SU-DHL-6 (cell line): ENCODE measurements at regions not wholly inside any gene's neighbourhood (a gene's known extent, or its start where the extent isn't known, plus 50 kb on each side); places are given as distances from the start of the nearest gene placed in this dataset.

Source experiments
- H2AFZ ChIP-seq: fragments of 200-600 bp; sonication (generic); 2 replicates; pipeline ENCODE4 v1.6.1; 2014; ENCODE audit warnings: low read depth, mild to moderate bottlenecking, moderate library complexity, mixed read lengths, antibody characterized with exemption, low read length; ENCODE audit not compliant: severe bottlenecking
- H3F3A ChIP-seq: fragments of 200-600 bp; shearing (Covaris generic); 2 replicates; pipeline ENCODE4 v1.6.0; 2016; ENCODE audit warnings: antibody characterized with exemption, mild to moderate bottlenecking; ENCODE audit not compliant: insufficient read depth
- H3K27ac ChIP-seq: fragments of 200-600 bp; sonication (generic); 2 replicates; pipeline ENCODE4 v1.5.1; 2016; ENCODE audit warnings: low read depth, mild to moderate bottlenecking, low read length, moderate library complexity, mixed read lengths
- H3K27me3 ChIP-seq: fragments of 200-600 bp; sonication (generic), shearing (Covaris generic); 2 replicates; pipeline ENCODE4 v1.6.0; 2014; ENCODE audit warnings: mild to moderate bottlenecking, low read length
- H3K36me3 ChIP-seq: fragments of 200-600 bp; sonication (generic); 2 replicates; pipeline ENCODE4 v1.6.1; 2014; ENCODE audit warnings: mild to moderate bottlenecking, low read length, mixed read lengths
- H3K4me2 ChIP-seq: fragments of 300-600, 200-600 bp; shearing (Covaris generic), sonication (generic); 2 replicates; pipeline ENCODE4 v1.6.0; 2014; ENCODE audit warnings: low read length, low read depth, mild to moderate bottlenecking; ENCODE audit not compliant: poor library complexity, severe bottlenecking
- H3K4me3 ChIP-seq: fragments of 200-600 bp; sonication (generic); 2 replicates; pipeline ENCODE4 v1.5.1; 2014; ENCODE audit warnings: antibody characterized with exemption, low read length, mild to moderate bottlenecking, mixed read lengths; ENCODE audit not compliant: insufficient read depth, poor library complexity, severe bottlenecking
- H3K79me2 ChIP-seq: fragments of 200-600 bp; sonication (generic); 2 replicates; pipeline ENCODE4 v1.6.1; 2014; ENCODE audit warnings: mild to moderate bottlenecking, low read length, moderate library complexity; ENCODE audit not compliant: insufficient read depth
- H3K9ac ChIP-seq: fragments of 200-600 bp; sonication (generic); 2 replicates; pipeline ENCODE4 v1.7.0; 2014; ENCODE audit warnings: mild to moderate bottlenecking, low read length
- H3K9me2 ChIP-seq: fragments of 200-600 bp; sonication (generic); replicated peaks from 2 replicates; pipeline ENCODE4 v1.6.1; 2014; ENCODE audit warnings: low read length; ENCODE audit not compliant: insufficient read depth
- H3K9me3 ChIP-seq: fragments of 200-600 bp; sonication (generic); 2 replicates; pipeline ENCODE4 v1.6.1; 2014; ENCODE audit warnings: low read length, mixed read lengths; ENCODE audit not compliant: insufficient read depth
- H4K20me1 ChIP-seq: fragments of 200-600 bp; sonication (generic); 2 replicates; pipeline ENCODE4 v1.6.1; 2014; ENCODE audit warnings: low read depth, mild to moderate bottlenecking, antibody characterized with exemption, low read length, moderate library complexity, mixed read lengths
- EZH2phosphoT487 ChIP-seq: fragments of 200-600 bp; sonication (generic), shearing (Covaris generic); conservative IDR thresholded peaks from 2 replicates; pipeline ENCODE4 v1.6.1; 2018; ENCODE audit warnings: mild to moderate bottlenecking, antibody characterized with exemption, low read length, moderate library complexity, mixed read lengths
- TF ChIP-seq, protein P1 (sequence below): fragments of 200-600 bp; sonication (generic); IDR thresholded peaks from one replicate; pipeline ENCODE4 v1.5.1; 2017; ENCODE audit warnings: antibody characterized with exemption, mild to moderate bottlenecking, low read length, moderate library complexity; ENCODE audit not compliant: insufficient read depth, poor library complexity, severe bottlenecking

DNA sequence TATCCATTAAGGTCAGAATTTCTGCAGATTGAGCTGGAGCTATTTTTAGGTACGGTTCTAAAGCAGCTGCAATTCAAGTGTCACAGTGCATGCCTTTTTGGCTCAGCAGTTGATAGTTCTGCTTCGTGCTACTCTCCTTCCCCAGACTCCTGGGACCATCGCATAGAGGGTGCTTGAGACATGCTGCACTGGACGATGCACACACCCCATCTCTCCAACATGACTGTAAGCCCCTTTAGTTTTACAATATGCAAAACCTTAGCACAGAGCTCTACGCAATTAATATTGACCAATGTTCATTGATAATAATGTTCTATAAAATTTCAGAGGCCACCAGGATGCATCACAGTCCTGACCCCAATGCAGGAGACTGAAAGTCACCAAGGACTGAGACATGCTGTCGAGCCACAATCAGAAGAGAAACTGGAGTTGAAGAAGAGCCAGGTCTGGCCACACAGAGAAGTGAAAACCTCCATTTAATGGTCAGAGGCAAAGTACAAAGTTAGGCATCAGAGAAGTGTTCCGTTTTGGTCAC, 120.9 kb upstream of the ZC3H12C start:
- H2AFZ ChIP-seq: no peak overlapping the region
- no peaks in the 10 kb centered on the region for H3K36me3 ChIP-seq
- no peaks in the 10 kb centered on the region for H3K27me3 ChIP-seq
- no peak overlapping the region for H3K27ac ChIP-seq
- no peaks in the 10 kb centered on the region for H3K9me3 ChIP-seq
- no peaks in the 10 kb centered on the region for H3F3A ChIP-seq
- no peaks in the 10 kb centered on the region for H4K20me1 ChIP-seq
- no peak overlapping the region for H3K4me2 ChIP-seq
- H3K9ac ChIP-seq: no peak overlapping the region
- no peaks in the 10 kb centered on the region for H3K9me2 ChIP-seq
- no peaks in the 10 kb centered on the region for H3K79me2 ChIP-seq
- TF ChIP-seq EZH2phosphoT487: no peak
- H3K4me3 ChIP-seq: no peak overlapping the region

DNA sequence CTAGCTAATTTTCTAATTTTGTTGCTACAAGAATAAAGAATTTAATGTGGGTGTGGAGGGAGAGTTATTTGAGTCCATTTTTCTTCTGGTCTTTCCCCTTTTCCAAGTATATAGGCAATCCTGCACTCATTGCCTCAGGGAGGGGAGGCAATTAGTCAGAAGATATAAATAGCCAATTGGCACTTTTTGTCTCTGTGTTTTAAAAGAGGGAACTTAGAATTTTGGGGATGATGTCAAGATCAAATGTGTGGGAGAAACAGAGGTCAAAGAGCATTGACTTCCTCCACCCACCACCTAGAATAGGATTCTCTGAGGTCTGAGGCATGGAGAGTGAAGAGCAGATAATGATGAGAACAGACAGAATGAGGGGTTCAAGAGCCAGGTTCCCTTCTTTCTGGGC, 120.3 kb upstream of the ZC3H12C start:
- H3K4me3 ChIP-seq: no peak overlapping the region
- no peak overlapping the region for H3K4me2 ChIP-seq
- no peak overlapping the region for H3K9ac ChIP-seq
- no peak overlapping the region for H2AFZ ChIP-seq
- H3K27ac ChIP-seq: no peak overlapping the region
- no peaks in the 10 kb centered on the region for H3K9me2 ChIP-seq
- no peaks in the 10 kb centered on the region for H3K36me3 ChIP-seq
- no peaks in the 10 kb centered on the region for H3K79me2 ChIP-seq
- no peaks in the 10 kb centered on the region for H4K20me1 ChIP-seq
- H3K9me3 ChIP-seq: no peaks in the 10 kb centered on the region
- no peaks in the 10 kb centered on the region for H3F3A ChIP-seq
- H3K27me3 ChIP-seq: no peaks in the 10 kb centered on the region
- TF ChIP-seq EZH2phosphoT487: no peak
- TF ChIP-seq, protein P1, sequence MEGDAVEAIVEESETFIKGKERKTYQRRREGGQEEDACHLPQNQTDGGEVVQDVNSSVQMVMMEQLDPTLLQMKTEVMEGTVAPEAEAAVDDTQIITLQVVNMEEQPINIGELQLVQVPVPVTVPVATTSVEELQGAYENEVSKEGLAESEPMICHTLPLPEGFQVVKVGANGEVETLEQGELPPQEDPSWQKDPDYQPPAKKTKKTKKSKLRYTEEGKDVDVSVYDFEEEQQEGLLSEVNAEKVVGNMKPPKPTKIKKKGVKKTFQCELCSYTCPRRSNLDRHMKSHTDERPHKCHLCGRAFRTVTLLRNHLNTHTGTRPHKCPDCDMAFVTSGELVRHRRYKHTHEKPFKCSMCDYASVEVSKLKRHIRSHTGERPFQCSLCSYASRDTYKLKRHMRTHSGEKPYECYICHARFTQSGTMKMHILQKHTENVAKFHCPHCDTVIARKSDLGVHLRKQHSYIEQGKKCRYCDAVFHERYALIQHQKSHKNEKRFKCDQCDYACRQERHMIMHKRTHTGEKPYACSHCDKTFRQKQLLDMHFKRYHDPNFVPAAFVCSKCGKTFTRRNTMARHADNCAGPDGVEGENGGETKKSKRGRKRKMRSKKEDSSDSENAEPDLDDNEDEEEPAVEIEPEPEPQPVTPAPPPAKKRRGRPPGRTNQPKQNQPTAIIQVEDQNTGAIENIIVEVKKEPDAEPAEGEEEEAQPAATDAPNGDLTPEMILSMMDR: no peak

DNA sequence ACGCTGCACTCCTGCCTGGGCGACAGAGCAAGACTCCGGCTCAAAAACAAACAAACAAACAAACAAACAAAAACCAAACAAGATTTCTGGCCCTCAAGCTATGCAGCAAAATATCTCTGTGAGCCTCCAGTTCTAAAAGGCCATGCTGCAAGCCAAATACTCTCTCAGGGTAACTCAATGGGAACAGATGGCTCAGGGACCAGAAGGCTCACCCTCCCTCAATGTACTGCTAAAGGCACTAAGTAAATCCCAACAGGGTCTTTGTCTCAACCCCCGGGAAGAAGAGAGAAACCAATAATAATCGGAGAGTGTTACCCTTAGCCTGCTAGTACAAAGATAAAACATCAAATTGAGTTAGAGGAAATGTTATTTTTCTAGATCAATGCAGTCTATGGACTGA, 119.7 kb upstream of the ZC3H12C start:
- no peak overlapping the region for H3K9ac ChIP-seq
- H3K79me2 ChIP-seq: no peaks in the 10 kb centered on the region
- H4K20me1 ChIP-seq: no peaks in the 10 kb centered on the region
- no peak overlapping the region for H3K27ac ChIP-seq
- no peaks in the 10 kb centered on the region for H3K9me3 ChIP-seq
- H3K27me3 ChIP-seq: no peaks in the 10 kb centered on the region
- H3K36me3 ChIP-seq: no peaks in the 10 kb centered on the region
- H3F3A ChIP-seq: no peaks in the 10 kb centered on the region
- no peaks in the 10 kb centered on the region for H3K9me2 ChIP-seq
- TF ChIP-seq EZH2phosphoT487: no peak
- TF ChIP-seq, protein P1: no peak
- no peak overlapping the region for H2AFZ ChIP-seq
- H3K4me3 ChIP-seq: no peak overlapping the region
- H3K4me2 ChIP-seq: no peak overlapping the region

DNA sequence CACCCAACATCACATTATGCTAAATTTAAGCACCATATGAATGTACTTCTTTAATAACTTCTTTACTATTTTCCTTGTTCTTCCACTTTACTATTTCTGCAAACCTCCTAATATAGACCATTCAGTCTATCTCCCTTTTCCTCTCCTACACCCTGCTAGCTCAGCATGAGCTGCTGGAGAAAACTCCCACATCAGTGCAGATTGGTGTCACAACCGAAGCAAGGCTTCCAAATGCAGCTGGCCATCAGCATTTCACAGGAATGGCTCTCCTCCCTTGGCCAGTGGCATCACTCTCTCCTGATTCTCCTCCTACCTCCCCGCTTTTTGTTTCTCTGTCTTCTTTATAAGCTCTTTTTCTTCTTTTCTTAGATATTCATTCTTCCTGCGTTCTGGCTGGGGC, 118.7 kb upstream of the ZC3H12C start:
- TF ChIP-seq EZH2phosphoT487: no peak
- TF ChIP-seq, protein P1: no peak
- no peaks in the 10 kb centered on the region for H3K36me3 ChIP-seq
- no peak overlapping the region for H3K27ac ChIP-seq
- H3K4me2 ChIP-seq: no peak overlapping the region
- H4K20me1 ChIP-seq: no peaks in the 10 kb centered on the region
- no peaks in the 10 kb centered on the region for H3K27me3 ChIP-seq
- H3K9me2 ChIP-seq: no peaks in the 10 kb centered on the region
- H3K79me2 ChIP-seq: no peaks in the 10 kb centered on the region
- no peaks in the 10 kb centered on the region for H3F3A ChIP-seq
- no peak overlapping the region for H3K9ac ChIP-seq
- no peaks in the 10 kb centered on the region for H3K9me3 ChIP-seq
- no peak overlapping the region for H3K4me3 ChIP-seq
- H2AFZ ChIP-seq: no peak overlapping the region
